A673 (cell line): ENCODE measurements at regions not wholly inside any gene's neighbourhood (a gene's known extent, or its start where the extent isn't known, plus 50 kb on each side); places are given as distances from the start of the nearest gene placed in this dataset.

Experiments used
- BruUV-seq: library from RNA; stranded (reverse); fragments of 400-500 nt; replicated peaks from 2 replicates; lab custom pipeline; 2021; lab: Mats Ljungman, UMichigan
- CTCF ChIA-PET: fragments of 300-600 bp; sonication (Branson Sonifier 250); formaldehyde crosslinking; loops from one replicate; lab custom pipeline; 2022; ENCODE audit warnings: antibody characterized with exemption; lab: Charles Lee
- POLR2A ChIA-PET: fragments of 300-600 bp; sonication (Branson Sonifier 250); formaldehyde crosslinking; loops from one replicate; lab custom pipeline; 2022; ENCODE audit warnings: antibody characterized with exemption; ENCODE audit not compliant: low non-redundant PET; lab: Charles Lee
- DNase-seq: peaks from one replicate; pipeline ENCODE4 v3.0.0-alpha.2; 2015; ENCODE audit warnings: low spot score
- H3K27ac ChIP-seq: fragments of 200-600 bp; sonication (generic); 2 replicates; pipeline ENCODE4 v1.5.1; 2016; ENCODE audit warnings: mixed run types, low read depth, mild to moderate bottlenecking, mixed read lengths, antibody characterized with exemption, low read length; ENCODE audit not compliant: poor library complexity, severe bottlenecking
- H3K27me3 ChIP-seq: fragments of 200-600 bp; sonication (generic); replicated peaks from 2 replicates; pipeline ENCODE4 v1.6.1; 2017; ENCODE audit warnings: mixed run types, low read depth, mild to moderate bottlenecking, mixed read lengths, antibody characterized with exemption, low read length; ENCODE audit not compliant: insufficient read depth, poor library complexity
- H3K36me3 ChIP-seq: fragments of 200-600 bp; sonication (generic); 2 replicates; pipeline ENCODE4 v1.6.1; 2016; ENCODE audit warnings: mixed run types, mild to moderate bottlenecking, mixed read lengths, antibody characterized with exemption, low read length; ENCODE audit not compliant: insufficient read depth, poor library complexity, severe bottlenecking
- H3K4me1 ChIP-seq: fragments of 200-600 bp; sonication (generic); 2 replicates; pipeline ENCODE4 v1.6.1; 2017; ENCODE audit warnings: mixed run types, mild to moderate bottlenecking, mixed read lengths, antibody characterized with exemption, low read length; ENCODE audit not compliant: insufficient read depth, poor library complexity, severe bottlenecking
- H3K4me3 ChIP-seq: fragments of 200-600 bp; sonication (generic); 2 replicates; pipeline ENCODE4 v1.5.1; 2016; ENCODE audit warnings: low read depth, mixed run types, mild to moderate bottlenecking, mixed read lengths, low read length; ENCODE audit not compliant: poor library complexity, severe bottlenecking
- H3K9me3 ChIP-seq: fragments of 200-600 bp; sonication (generic); 2 replicates; pipeline ENCODE4 v1.6.1; 2016; ENCODE audit warnings: mixed run types, low read depth, mild to moderate bottlenecking, mixed read lengths, antibody characterized with exemption, low read length; ENCODE audit not compliant: poor library complexity, severe bottlenecking
- CTCF ChIP-seq: fragments of 300-800, 200-600 bp; sonication (generic); conservative IDR thresholded peaks from 2 replicates; pipeline ENCODE4 v1.5.1; 2017; ENCODE audit warnings: low read depth, mild to moderate bottlenecking, antibody characterized with exemption, low read length, moderate library complexity, mixed read lengths
- EZH2 ChIP-seq: fragments of 200-600 bp; sonication (generic); IDR thresholded peaks from 2 replicates; pipeline ENCODE4 v1.6.1; 2017; ENCODE audit warnings: borderline replicate concordance, low read depth, mild to moderate bottlenecking, mixed read lengths, antibody characterized with exemption, low read length; ENCODE audit not compliant: poor library complexity, severe bottlenecking
- intact Hi-C: fragments of 100-400 bp; cut with micrococcal nuclease; formaldehyde crosslinking; loops from one replicate; pipeline ENCODE4 v1.10.0; 2022; ENCODE audit not compliant: unreplicated experiment

- intact Hi-C loops, result no loop called here
- Histone ChIP-seq H3K4me3 (no peak overlapping the region), H3K4me1 (peaks cover 21% of the 10 kb centered on the region), H3K27me3 (no peaks in the 10 kb centered on the region), H3K36me3 (no peaks in the 10 kb centered on the region), H3K9me3 (no peaks in the 10 kb centered on the region), H3K27ac (no peak overlapping the region)
- BruUV-seq, result no TSS peak
- TF ChIP-seq CTCF (no peak), EZH2 (no peak)
- POLR2A ChIA-PET, result no interaction called here
- DNase-seq, result no peak
- CTCF ChIA-PET, result no interaction called here
These were observed 539.2 kb downstream of the SLC4A3 start for GRCh38 chr2:220166616-220167015.

GRCh38 chr2:220167956-220168355 is 540.5 kb downstream of the SLC4A3 start:
- intact Hi-C loops, result no loop called here
- Histone ChIP-seq H3K4me1 (peaks cover 10% of the 10 kb centered on the region), H3K9me3 (no peaks in the 10 kb centered on the region), H3K4me3 (no peak overlapping the region), H3K27me3 (no peaks in the 10 kb centered on the region), H3K27ac (no peak overlapping the region), H3K36me3 (no peaks in the 10 kb centered on the region)
- BruUV-seq, result no TSS peak
- DNase-seq, result no peak
- CTCF ChIA-PET, result no interaction called here
- TF ChIP-seq EZH2 (no peak), CTCF (no peak)
- POLR2A ChIA-PET, result no interaction called here

GRCh38 chr2:220168891-220169546 is 541.6 kb downstream of the SLC4A3 start:
- H3K36me3 ChIP-seq, result no peaks in the 10 kb centered on the region
- POLR2A ChIA-PET, result no interaction called here
- intact Hi-C loops, result no loop called here
- CTCF ChIA-PET, result no interaction called here
- no TSS peak for BruUV-seq
- H3K4me1 ChIP-seq, result peaks cover 10% of the 10 kb centered on the region
- H3K27me3 ChIP-seq, result no peaks in the 10 kb centered on the region
- TF ChIP-seq CTCF, result no peak
- no peak for TF ChIP-seq EZH2
- DNase-seq, result no peak
- no peak overlapping the region for H3K27ac ChIP-seq
- H3K9me3 ChIP-seq, result no peaks in the 10 kb centered on the region
- H3K4me3 ChIP-seq, result no peak overlapping the region
